Endothelial cell of umbilical vein (primary cell): ENCODE measurements at regions not wholly inside any gene's neighbourhood (a gene's known extent, or its start where the extent isn't known, plus 50 kb on each side); places are given as distances from the start of the nearest gene placed in this dataset.

ENCODE experiments used
- EZH2 ChIP-seq: IDR thresholded peaks from 2 replicates; pipeline ENCODE4 v1.6.1; 2012; ENCODE audit warnings: borderline replicate concordance, low read depth, mild to moderate bottlenecking, moderate library complexity, low read length, inconsistent platforms; ENCODE audit not compliant: severe bottlenecking
- FOS ChIP-seq: IDR thresholded peaks from 2 replicates; pipeline ENCODE4 v1.6.1; 2011; ENCODE audit warnings: mild to moderate bottlenecking, low read length, moderate library complexity, borderline replicate concordance; ENCODE audit not compliant: insufficient read depth
- JUN ChIP-seq: IDR thresholded peaks from 2 replicates; pipeline ENCODE4 v1.6.1; 2011; ENCODE audit warnings: borderline replicate concordance, low read depth; ENCODE audit not compliant: insufficient read length, insufficient read depth
- POLR2A ChIP-seq: IDR thresholded peaks from 2 replicates; pipeline ENCODE4 v1.6.1; 2012; ENCODE audit warnings: low read depth, mild to moderate bottlenecking, control low read depth, low read length
- POLR2AphosphoS5 ChIP-seq: IDR thresholded peaks from 2 replicates; pipeline ENCODE4 v1.6.1; 2012; ENCODE audit warnings: low read depth, mild to moderate bottlenecking, control low read depth, low read length, moderate library complexity; ENCODE audit not compliant: insufficient read depth
- TF ChIP-seq, protein P1 (sequence below), 2 donors: IDR thresholded peaks; 1 replicate in 1 of 2; 2 replicates in 1 of 2; pipeline ENCODE4 v1.5.1; 2011; ENCODE audit warnings: low read length in 2 of 2, mild to moderate bottlenecking in 2 of 2, moderate library complexity in 2 of 2, control low read depth in 1 of 2, inconsistent platforms in 1 of 2, low read depth in 1 of 2; ENCODE audit not compliant: insufficient read depth in 1 of 2; ENCODE audit errors: extremely low read depth in 1 of 2

DNA sequence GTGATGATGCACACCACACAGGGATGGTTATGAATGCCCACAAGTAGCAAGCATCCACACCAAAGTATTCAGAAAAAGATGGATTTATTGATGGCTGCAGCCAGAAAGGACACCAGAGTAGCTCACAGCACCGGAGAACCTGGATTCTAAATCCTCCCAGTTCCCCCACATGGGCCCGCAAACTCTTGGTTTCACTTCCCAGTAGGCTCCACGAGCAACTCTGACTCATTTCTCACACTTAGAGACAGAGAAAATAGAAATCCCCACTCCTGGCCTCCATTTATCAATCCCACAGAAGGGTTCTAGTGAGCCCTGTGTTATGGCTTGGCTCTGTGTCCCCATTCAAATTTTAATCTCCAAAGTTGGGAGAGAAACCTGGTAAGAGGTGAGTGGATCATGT, 426.7 kb upstream of the MYT1L start:
- TF ChIP-seq EZH2 = no peak
- TF ChIP-seq, protein P1, sequence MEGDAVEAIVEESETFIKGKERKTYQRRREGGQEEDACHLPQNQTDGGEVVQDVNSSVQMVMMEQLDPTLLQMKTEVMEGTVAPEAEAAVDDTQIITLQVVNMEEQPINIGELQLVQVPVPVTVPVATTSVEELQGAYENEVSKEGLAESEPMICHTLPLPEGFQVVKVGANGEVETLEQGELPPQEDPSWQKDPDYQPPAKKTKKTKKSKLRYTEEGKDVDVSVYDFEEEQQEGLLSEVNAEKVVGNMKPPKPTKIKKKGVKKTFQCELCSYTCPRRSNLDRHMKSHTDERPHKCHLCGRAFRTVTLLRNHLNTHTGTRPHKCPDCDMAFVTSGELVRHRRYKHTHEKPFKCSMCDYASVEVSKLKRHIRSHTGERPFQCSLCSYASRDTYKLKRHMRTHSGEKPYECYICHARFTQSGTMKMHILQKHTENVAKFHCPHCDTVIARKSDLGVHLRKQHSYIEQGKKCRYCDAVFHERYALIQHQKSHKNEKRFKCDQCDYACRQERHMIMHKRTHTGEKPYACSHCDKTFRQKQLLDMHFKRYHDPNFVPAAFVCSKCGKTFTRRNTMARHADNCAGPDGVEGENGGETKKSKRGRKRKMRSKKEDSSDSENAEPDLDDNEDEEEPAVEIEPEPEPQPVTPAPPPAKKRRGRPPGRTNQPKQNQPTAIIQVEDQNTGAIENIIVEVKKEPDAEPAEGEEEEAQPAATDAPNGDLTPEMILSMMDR (IDR thresholded peaks at IDR 0.05; ENCODE audit: extremely low read depth in 1 of 2, insufficient read depth in 1 of 2, low read depth in 1 of 2, low read length in 2 of 2) = no peak
- TF ChIP-seq POLR2A = no peak
- no peak for TF ChIP-seq FOS
- TF ChIP-seq JUN = no peak
- no peak for TF ChIP-seq POLR2AphosphoS5
